HG03175 (cell line): ENCODE measurements at regions not wholly inside any gene's neighbourhood (a gene's known extent, or its start where the extent isn't known, plus 50 kb on each side); places are given as distances from the start of the nearest gene placed in this dataset.
"Not testable (repeated sequence)": the region's sequence is repeated elsewhere in the genome, so short reads cannot be mapped to it uniquely, and the experiment has no call there.

Experiments used
- ATAC-seq: cut with Tn5 transposase; IDR thresholded peaks from one replicate; pipeline ENCODE4 v1.9.1; 2021; ENCODE audit warnings: mild to moderate bottlenecking, moderate library complexity; ENCODE audit not compliant: unreplicated experiment

- no peak for ATAC-seq
Measured at GRCh38 chr16:59090541-59090940, 356.4 kb upstream of the GOT2 start.

GRCh38 chr16:59088431-59088830 lies 354.3 kb upstream of the GOT2 start:
- ATAC-seq, result no peak

GRCh38 chr16:59087641-59088040 lies 353.5 kb upstream of the GOT2 start:
- no peak for ATAC-seq

GRCh38 chr16:59067205-59067604 lies 333.1 kb upstream of the GOT2 start:
- ATAC-seq, result no peak

GRCh38 chr16:59060207-59060606 lies 326.1 kb upstream of the GOT2 start:
- no peak for ATAC-seq

GRCh38 chr16:59058250-59058649 lies 324.1 kb upstream of the GOT2 start:
- ATAC-seq, result no peak

- no peak for ATAC-seq
Measured at GRCh38 chr16:59053911-59054310, 319.8 kb upstream of the GOT2 start.

- ATAC-seq, result no peak
Measured at GRCh38 chr16:59052231-59052630, 318.1 kb upstream of the GOT2 start.

GRCh38 chr16:59048876-59049275 lies 314.8 kb upstream of the GOT2 start:
- no peak for ATAC-seq

- ATAC-seq, result no peak
Measured at GRCh38 chr16:59047114-59047513, 313.0 kb upstream of the GOT2 start.

- ATAC-seq, result no peak
Measured at GRCh38 chr16:59046335-59046734, 312.2 kb upstream of the GOT2 start.

GRCh38 chr16:59045501-59045900 lies 311.4 kb upstream of the GOT2 start:
- no peak for ATAC-seq

- ATAC-seq, result no peak
Measured at GRCh38 chr16:59044616-59045015, 310.5 kb upstream of the GOT2 start.

- no peak for ATAC-seq
Measured at GRCh38 chr16:59042301-59042700, 308.2 kb upstream of the GOT2 start.

- no peak for ATAC-seq
Measured at GRCh38 chr16:59039066-59039720, 305.1 kb upstream of the GOT2 start.

GRCh38 chr16:59030923-59031485 lies 296.9 kb upstream of the GOT2 start:
- no peak for ATAC-seq

- ATAC-seq, result no peak
Measured at GRCh38 chr16:59021751-59022150, 287.6 kb upstream of the GOT2 start.

GRCh38 chr16:59013930-59014329 lies 279.8 kb upstream of the GOT2 start:
- ATAC-seq, result no peak

GRCh38 chr16:58999762-59000161 lies 265.6 kb upstream of the GOT2 start:
- no peak for ATAC-seq

GRCh38 chr16:58992755-58993154 lies 258.6 kb upstream of the GOT2 start:
- ATAC-seq, result not testable (repeated sequence)

GRCh38 chr16:58983181-58983965 lies 249.3 kb upstream of the GOT2 start:
- ATAC-seq, result not testable (repeated sequence)

- peak; percentile 80 for ATAC-seq
Measured at GRCh38 chr16:58970775-58971174, 236.7 kb upstream of the GOT2 start.
